IgD-negative memory B cell (primary cell): ENCODE measurements at regions not wholly inside any gene's neighbourhood (a gene's known extent, or its start where the extent isn't known, plus 50 kb on each side); places are given as distances from the start of the nearest gene placed in this dataset.
A peak's percentile ranks its signal among the peaks of the same experiment; 100 is the strongest.

Source experiments
- H3K27ac Mint-ChIP-seq, 3 donors: one replicate each; pipeline ENCODE4 v1.8.0; 2020 to 2022; ENCODE audit warnings: mild to moderate bottlenecking in 3 of 3, mixed read lengths in 3 of 3, moderate library complexity in 1 of 3
- H3K27me3 Mint-ChIP-seq: one replicate; pipeline ENCODE4 v1.8.0; 2021; ENCODE audit warnings: mixed read lengths
- H3K36me3 Mint-ChIP-seq: one replicate; pipeline ENCODE4 v1.8.0; 2020; ENCODE audit warnings: mild to moderate bottlenecking, mixed read lengths
- H3K4me1 Mint-ChIP-seq, 3 donors: one replicate each; pipeline ENCODE4 v1.8.0; 2020 to 2022; ENCODE audit warnings: mixed read lengths in 3 of 3, mild to moderate bottlenecking in 1 of 3
- H3K4me3 Mint-ChIP-seq, 4 donors: one replicate each; pipeline ENCODE4 v1.8.0; 2020 to 2022; ENCODE audit warnings: mild to moderate bottlenecking in 4 of 4, mixed read lengths in 4 of 4, moderate library complexity in 3 of 4
- H3K9me3 Mint-ChIP-seq, 3 donors: one replicate each; pipeline ENCODE4 v1.8.0; 2020 to 2021; ENCODE audit warnings: mixed read lengths in 3 of 3, mild to moderate bottlenecking in 1 of 3

GRCh38 chr20:52569201-52569600, 377.6 kb upstream of the ZFP64 start:
- Mint-ChIP-seq H3K36me3 (no peaks in the 10 kb centered on the region), H3K27me3 (peaks cover 2% of the 10 kb centered on the region), H3K27ac (no peak overlapping the region)

DNA sequence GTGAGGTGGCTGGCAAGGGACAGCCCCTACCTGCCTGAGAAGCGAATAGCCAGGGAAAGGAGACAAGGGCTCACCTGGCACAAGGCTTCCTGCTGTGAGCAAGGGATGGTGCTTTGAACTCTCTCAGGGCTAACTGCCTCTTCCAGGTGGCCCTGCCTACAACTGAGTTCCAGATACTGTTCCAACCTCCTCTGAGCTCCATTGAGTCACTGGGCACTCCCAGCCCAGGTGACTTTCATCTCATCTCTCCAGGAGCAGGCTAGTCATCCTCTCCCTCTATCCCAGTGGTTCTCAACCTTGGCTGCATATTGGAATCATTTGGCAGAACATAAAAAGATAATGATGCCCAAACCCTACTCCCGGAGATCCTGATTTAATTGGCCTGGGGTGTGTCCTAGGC, 374.0 kb upstream of the ZFP64 start:
- Mint-ChIP-seq H3K27ac (no peak overlapping the region), H3K36me3 (no peaks in the 10 kb centered on the region), H3K27me3 (no peaks in the 10 kb centered on the region), H3K4me1 (no peaks in the 10 kb centered on the region), H3K9me3 (peaks cover 0 to 3% (median 3%) of the 10 kb centered on the region in 3 donors), H3K4me3 (no peak overlapping the region)

More at GRCh38 chr20:52569201-52569600, 377.6 kb upstream of the ZFP64 start:
- Mint-ChIP-seq H3K4me3 (no peak overlapping the region), H3K9me3 (peaks cover 3 to 5% (median 3%) of the 10 kb centered on the region in 3 donors), H3K4me1 (no peaks in the 10 kb centered on the region)

DNA sequence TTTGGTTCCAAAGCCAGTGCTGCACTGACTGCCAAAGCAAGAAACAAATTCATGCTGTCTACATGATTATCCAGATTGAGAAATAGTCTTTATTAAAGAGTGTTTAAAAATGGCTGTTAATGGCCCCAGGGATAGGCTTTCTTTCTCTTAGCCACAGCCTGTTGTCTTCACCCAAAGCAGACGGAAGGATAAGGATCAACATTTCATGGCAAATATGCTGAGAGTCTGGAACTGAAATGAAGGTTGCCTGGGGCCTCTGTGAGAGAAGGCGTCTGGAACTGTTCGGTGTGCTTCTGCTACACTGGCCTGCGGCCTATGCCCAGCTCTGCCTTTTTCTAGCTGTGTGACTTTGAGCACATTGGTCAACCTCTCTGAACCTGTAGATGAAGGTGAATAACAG, 373.0 kb upstream of the ZFP64 start:
- Mint-ChIP-seq H3K36me3 (no peaks in the 10 kb centered on the region), H3K4me1 (no peaks in the 10 kb centered on the region), H3K27ac (no peak overlapping the region), H3K9me3 (peaks cover 3 to 8% (median 5%) of the 10 kb centered on the region in 3 donors), H3K27me3 (no peaks in the 10 kb centered on the region), H3K4me3 (no peak overlapping the region)

GRCh38 chr20:52552181-52552872, 360.7 kb upstream of the ZFP64 start:
- Mint-ChIP-seq H3K36me3 (no peaks in the 10 kb centered on the region), H3K4me3 (no peak overlapping the region), H3K27ac (no peak overlapping the region), H3K9me3 (peaks cover 3 to 9% (median 9%) of the 10 kb centered on the region in 3 donors), H3K4me1 (no peaks in the 10 kb centered on the region), H3K27me3 (peaks cover 2% of the 10 kb centered on the region)

DNA sequence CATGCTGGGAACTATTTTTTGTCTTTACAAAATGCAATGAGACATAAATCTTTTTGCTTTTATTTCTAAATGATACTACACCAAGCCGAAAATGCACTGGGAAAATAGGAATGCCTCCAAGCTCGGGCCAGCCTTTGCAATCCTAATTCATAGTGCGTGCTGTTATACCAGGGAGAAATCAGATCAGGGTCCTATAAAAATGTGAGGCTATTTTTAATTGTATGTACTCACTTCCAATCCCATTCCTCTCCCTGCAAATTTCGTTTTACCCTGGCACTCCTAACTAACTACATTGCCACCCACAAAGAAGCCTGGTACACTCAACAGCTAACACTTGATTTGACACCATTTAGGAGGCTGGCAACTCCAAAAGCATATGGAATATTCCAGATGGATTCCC, 350.6 kb upstream of the ZFP64 start:
- H3K36me3 Mint-ChIP-seq, result no peaks in the 10 kb centered on the region
- H3K4me1 Mint-ChIP-seq, result no peaks in the 10 kb centered on the region
- H3K27me3 Mint-ChIP-seq, result no peaks in the 10 kb centered on the region
- H3K9me3 Mint-ChIP-seq, result peaks cover 0 to 4% (median under 1%) of the 10 kb centered on the region in 3 donors
- no peak overlapping the region for H3K27ac Mint-ChIP-seq
- no peak overlapping the region for H3K4me3 Mint-ChIP-seq

GRCh38 chr20:52540509-52540908, 348.9 kb upstream of the ZFP64 start:
- Mint-ChIP-seq H3K4me3 (peak overlapping the region in 1 of 4 donors; percentile 55), H3K27me3 (no peaks in the 10 kb centered on the region), H3K4me1 (no peaks in the 10 kb centered on the region), H3K27ac (no peak overlapping the region), H3K36me3 (no peaks in the 10 kb centered on the region), H3K9me3 (peaks cover 0 to 11% (median 1%) of the 10 kb centered on the region in 3 donors)

- peaks cover 0 to 11% (median 1%) of the 10 kb centered on the region in 3 donors for H3K9me3 Mint-ChIP-seq
- H3K27me3 Mint-ChIP-seq, result no peaks in the 10 kb centered on the region
- no peak overlapping the region for H3K4me3 Mint-ChIP-seq
- no peak overlapping the region for H3K27ac Mint-ChIP-seq
- H3K4me1 Mint-ChIP-seq, result no peaks in the 10 kb centered on the region
- no peaks in the 10 kb centered on the region for H3K36me3 Mint-ChIP-seq
Measured at GRCh38 chr20:52539891-52540290, 348.3 kb upstream of the ZFP64 start.

- no peak overlapping the region for H3K27ac Mint-ChIP-seq
- H3K27me3 Mint-ChIP-seq, result no peaks in the 10 kb centered on the region
- no peak overlapping the region for H3K4me3 Mint-ChIP-seq
- no peaks in the 10 kb centered on the region for H3K36me3 Mint-ChIP-seq
- H3K9me3 Mint-ChIP-seq, result peaks cover 0 to 11% (median 2%) of the 10 kb centered on the region in 3 donors
- peaks cover 0 to 4% (median 0%) of the 10 kb centered on the region in 3 donors for H3K4me1 Mint-ChIP-seq
Measured at GRCh38 chr20:52536841-52537400, 345.3 kb upstream of the ZFP64 start.

DNA sequence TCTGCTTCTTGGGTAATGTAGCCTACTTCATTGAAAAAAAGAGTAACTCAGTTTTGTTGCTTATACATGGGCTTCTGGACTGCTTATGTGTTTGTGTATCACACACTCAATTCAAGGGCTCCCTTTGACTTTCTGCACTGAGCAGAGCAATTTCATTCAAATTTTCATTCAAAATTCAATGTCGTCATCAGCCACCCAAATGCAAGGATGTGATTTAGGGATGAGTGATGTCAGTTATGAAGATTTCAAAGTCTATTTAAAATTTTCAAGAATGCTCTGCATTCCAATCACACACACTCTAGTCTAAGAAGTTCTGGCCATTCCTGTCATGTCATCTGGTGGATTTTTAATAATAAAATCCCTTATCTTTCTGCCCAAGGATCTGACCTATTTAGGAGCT, 344.5 kb upstream of the ZFP64 start:
- H3K36me3 Mint-ChIP-seq, result no peaks in the 10 kb centered on the region
- H3K4me1 Mint-ChIP-seq, result peaks cover 0 to 4% (median 0%) of the 10 kb centered on the region in 3 donors
- H3K27me3 Mint-ChIP-seq, result no peaks in the 10 kb centered on the region
- no peak overlapping the region for H3K27ac Mint-ChIP-seq
- H3K4me3 Mint-ChIP-seq, result no peak overlapping the region
- H3K9me3 Mint-ChIP-seq, result peaks cover 0 to 11% (median 4%) of the 10 kb centered on the region in 3 donors

DNA sequence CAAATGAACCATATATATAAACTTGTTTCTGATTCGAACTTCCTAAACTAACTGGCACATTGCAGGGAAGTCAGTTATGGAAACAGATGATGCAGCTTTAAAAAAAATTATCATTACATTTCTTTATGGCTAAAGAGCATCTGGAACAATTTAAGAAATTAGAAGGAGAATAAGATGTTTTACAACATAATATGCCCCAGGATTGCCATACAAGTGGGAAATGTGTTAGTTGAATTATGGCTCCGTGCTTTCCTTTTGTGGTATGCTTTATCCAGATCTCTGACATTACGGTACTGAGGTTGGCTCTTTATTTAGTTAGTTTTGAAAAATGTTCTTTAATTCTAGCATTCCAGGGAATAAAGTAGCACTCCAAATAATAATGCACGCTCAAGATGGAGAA, 343.0 kb upstream of the ZFP64 start:
- H3K4me3 Mint-ChIP-seq, result no peak overlapping the region
- peaks cover 0 to 11% (median 3%) of the 10 kb centered on the region in 3 donors for H3K9me3 Mint-ChIP-seq
- no peaks in the 10 kb centered on the region for H3K36me3 Mint-ChIP-seq
- peak overlapping the region in 1 of 3 donors; percentile 8 for H3K27ac Mint-ChIP-seq
- H3K27me3 Mint-ChIP-seq, result no peaks in the 10 kb centered on the region
- peaks cover 0 to 4% (median 0%) of the 10 kb centered on the region in 3 donors for H3K4me1 Mint-ChIP-seq

GRCh38 chr20:52533401-52533800, 341.8 kb upstream of the ZFP64 start:
- Mint-ChIP-seq H3K9me3 (peaks cover 0 to 11% (median 3%) of the 10 kb centered on the region in 3 donors), H3K36me3 (no peaks in the 10 kb centered on the region), H3K4me1 (peaks cover 0 to 4% (median 0%) of the 10 kb centered on the region in 3 donors), H3K27me3 (no peaks in the 10 kb centered on the region), H3K27ac (no peak overlapping the region), H3K4me3 (no peak overlapping the region)

DNA sequence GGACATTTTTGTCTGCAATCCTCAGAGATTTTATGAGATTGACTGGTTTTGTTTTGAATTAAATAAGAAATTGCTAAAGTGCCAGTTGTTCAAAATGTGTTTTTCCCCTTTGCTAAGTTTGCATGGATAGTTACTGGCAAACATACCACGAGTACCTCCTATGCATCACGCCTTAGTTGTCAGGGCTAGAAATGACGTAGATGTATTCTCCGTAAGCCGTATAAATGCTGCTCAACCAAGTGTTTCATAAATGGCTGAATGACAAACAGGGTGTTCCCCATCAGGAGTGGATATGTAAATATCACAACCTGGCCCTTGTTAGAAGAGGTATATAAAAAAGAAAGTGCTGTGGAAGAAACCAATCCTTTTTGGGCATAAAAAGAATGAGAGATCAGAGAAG, 341.1 kb upstream of the ZFP64 start:
- H3K27ac Mint-ChIP-seq, result no peak overlapping the region
- H3K9me3 Mint-ChIP-seq, result peaks cover 0 to 11% (median 3%) of the 10 kb centered on the region in 3 donors
- no peaks in the 10 kb centered on the region for H3K27me3 Mint-ChIP-seq
- no peaks in the 10 kb centered on the region for H3K36me3 Mint-ChIP-seq
- H3K4me1 Mint-ChIP-seq, result peaks cover 0 to 4% (median 0%) of the 10 kb centered on the region in 3 donors
- H3K4me3 Mint-ChIP-seq, result no peak overlapping the region

- no peaks in the 10 kb centered on the region for H3K36me3 Mint-ChIP-seq
- peaks cover 0 to 3% (median 0%) of the 10 kb centered on the region in 3 donors for H3K9me3 Mint-ChIP-seq
- no peak overlapping the region for H3K27ac Mint-ChIP-seq
- H3K4me3 Mint-ChIP-seq, result no peak overlapping the region
- peaks cover 2% of the 10 kb centered on the region for H3K27me3 Mint-ChIP-seq
- peaks cover 0 to 4% (median 0%) of the 10 kb centered on the region in 3 donors for H3K4me1 Mint-ChIP-seq
Measured at GRCh38 chr20:52530571-52530970, 339.0 kb upstream of the ZFP64 start.

- H3K36me3 Mint-ChIP-seq, result no peaks in the 10 kb centered on the region
- peaks cover 2% of the 10 kb centered on the region for H3K27me3 Mint-ChIP-seq
- peaks cover 0 to 4% (median 0%) of the 10 kb centered on the region in 3 donors for H3K4me1 Mint-ChIP-seq
Measured at GRCh38 chr20:52529826-52530225, 338.2 kb upstream of the ZFP64 start.

DNA sequence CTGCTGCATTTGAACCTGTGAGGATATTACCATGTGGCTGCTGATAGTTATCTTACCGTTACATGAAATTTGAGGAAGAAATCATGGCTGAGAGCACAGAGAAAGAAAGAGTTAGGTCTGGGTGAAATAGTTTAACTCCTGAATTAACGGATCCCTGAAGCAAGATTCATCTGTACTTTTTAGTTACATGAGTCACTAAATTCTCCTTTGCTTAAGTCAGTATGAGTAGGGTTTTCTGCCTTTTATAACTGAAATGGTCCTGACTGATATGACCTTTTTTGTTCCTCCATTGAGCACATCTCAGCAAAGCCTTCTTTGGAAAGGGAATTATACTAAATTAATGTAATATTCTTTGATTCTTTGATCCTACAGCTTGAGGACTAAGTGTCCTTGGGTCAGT, 333.3 kb upstream of the ZFP64 start:
- no peak overlapping the region for H3K27ac Mint-ChIP-seq
- peaks cover 2% of the 10 kb centered on the region for H3K36me3 Mint-ChIP-seq
- H3K4me1 Mint-ChIP-seq, result no peaks in the 10 kb centered on the region
- H3K9me3 Mint-ChIP-seq, result peaks cover 0 to 5% (median 0%) of the 10 kb centered on the region in 3 donors
- no peak overlapping the region for H3K4me3 Mint-ChIP-seq
- H3K27me3 Mint-ChIP-seq, result peaks cover 2% of the 10 kb centered on the region

More at GRCh38 chr20:52529826-52530225, 338.2 kb upstream of the ZFP64 start:
- no peak overlapping the region for H3K27ac Mint-ChIP-seq
- H3K9me3 Mint-ChIP-seq, result peaks cover 0 to 3% (median 0%) of the 10 kb centered on the region in 3 donors
- H3K4me3 Mint-ChIP-seq, result no peak overlapping the region

DNA sequence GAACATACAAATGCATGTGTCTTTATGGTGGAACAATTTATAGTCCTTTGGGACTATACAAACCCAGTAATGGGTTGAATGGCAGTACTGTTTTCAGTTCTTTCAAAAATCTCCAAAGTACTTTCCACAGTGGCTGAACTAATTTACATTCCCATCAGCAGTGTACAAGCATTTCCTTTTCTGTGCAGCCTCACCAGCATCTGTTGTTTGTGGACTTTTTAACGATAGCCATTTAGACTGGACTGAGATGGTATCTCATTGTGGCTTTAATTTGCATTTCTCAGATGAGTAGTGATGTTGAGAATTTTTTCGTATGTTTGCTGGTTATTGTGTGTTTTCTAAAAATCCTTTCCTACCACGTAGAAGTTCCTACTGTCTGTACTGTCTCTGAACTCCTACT, 327.2 kb upstream of the ZFP64 start:
- Mint-ChIP-seq H3K4me1 (no peaks in the 10 kb centered on the region), H3K36me3 (peaks cover 6% of the 10 kb centered on the region), H3K4me3 (no peak overlapping the region), H3K27ac (no peak overlapping the region), H3K9me3 (peaks cover 2 to 15% (median 8%) of the 10 kb centered on the region in 3 donors), H3K27me3 (no peaks in the 10 kb centered on the region)
